ENCODE measurements at regions not wholly inside any gene's neighbourhood (a gene's known extent, or its start where the extent isn't known, plus 50 kb on each side); places are given as distances from the start of the nearest gene placed in this dataset.
"Not testable (repeated sequence)": the region's sequence is repeated elsewhere in the genome, so short reads cannot be mapped to it uniquely, and the experiment has no call there.

GRCh38 chr13:79937771-79938216, 403.1 kb downstream of the SPRY2 start:
- H3K9me3 Mint-ChIP-seq, result no peaks in the 10 kb centered on the region

DNA sequence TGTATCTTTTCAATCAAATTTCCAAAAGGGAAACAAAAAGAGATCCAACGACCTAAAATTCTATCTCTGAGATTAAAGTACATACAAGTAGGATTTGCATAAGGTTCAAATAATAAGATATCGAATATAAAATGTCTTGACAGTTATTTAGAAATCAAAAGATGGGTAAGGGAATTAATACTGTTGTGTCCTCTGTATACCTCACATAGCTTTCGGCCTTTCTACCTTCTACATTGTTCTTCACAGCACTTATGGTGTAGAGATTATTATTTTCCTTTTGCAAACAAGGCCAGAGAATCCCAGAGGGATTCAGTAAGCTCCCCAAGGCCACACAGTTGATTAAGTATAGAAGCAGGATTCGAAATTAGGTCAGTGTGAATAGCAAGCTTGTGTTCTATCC, 403.6 kb downstream of the SPRY2 start:
- no peaks in the 10 kb centered on the region for H3K4me1 Mint-ChIP-seq
- DNase-seq (no peak), ATAC-seq (no peak)
- no peak overlapping the region for H3K27ac Mint-ChIP-seq
- no peak overlapping the region for H3K4me3 Mint-ChIP-seq
- no peaks in the 10 kb centered on the region for H3K9me3 Mint-ChIP-seq
- H3K27me3 Mint-ChIP-seq, result no peaks in the 10 kb centered on the region

More at GRCh38 chr13:79937771-79938216, 403.1 kb downstream of the SPRY2 start:
- no peak for DNase-seq
- no peak for ATAC-seq
- H3K27me3 Mint-ChIP-seq, result no peaks in the 10 kb centered on the region
- H3K27ac Mint-ChIP-seq, result no peak overlapping the region
- no peak overlapping the region for H3K4me3 Mint-ChIP-seq
- H3K4me1 Mint-ChIP-seq, result no peaks in the 10 kb centered on the region

DNA sequence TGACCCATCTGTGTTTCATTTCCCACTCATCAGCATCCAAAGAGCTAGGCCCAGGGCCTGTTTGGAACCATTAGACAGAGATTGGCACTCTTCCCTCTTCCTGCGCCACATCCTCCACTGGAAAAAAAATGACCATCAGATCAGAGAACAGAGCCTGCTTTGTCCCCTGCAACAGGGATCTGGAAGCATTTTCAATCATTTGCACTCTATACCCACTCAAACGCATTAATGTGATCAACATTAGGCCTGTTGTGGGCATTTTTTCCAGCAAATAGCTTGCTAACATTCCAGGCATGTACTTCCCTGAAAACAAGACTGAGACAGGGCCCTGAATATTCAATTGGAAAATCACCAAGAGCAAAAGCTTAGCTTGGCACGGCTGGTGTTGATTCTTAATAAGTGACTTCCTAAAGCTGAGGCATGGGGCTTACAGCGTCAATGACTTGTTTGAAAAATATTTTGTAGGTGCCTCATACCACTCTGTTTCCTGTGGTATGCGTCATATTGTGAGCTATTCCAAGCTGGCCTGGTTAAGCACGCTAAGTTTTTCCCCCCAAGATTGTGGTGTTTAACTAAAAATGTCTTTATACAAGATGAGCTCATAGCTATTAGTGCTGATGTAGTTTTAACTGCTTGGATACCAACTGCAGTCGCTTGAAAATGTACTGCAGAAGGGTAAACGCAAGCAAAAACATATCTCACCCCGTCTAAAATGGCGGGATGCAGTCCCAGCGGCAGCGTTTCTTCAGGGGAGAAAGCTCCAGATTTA, 404.4 kb downstream of the SPRY2 start:
- Mint-ChIP-seq H3K27ac (no peak overlapping the region), H3K4me1 (no peaks in the 10 kb centered on the region), H3K9me3 (no peaks in the 10 kb centered on the region), H3K27me3 (no peaks in the 10 kb centered on the region), H3K4me3 (no peak overlapping the region)
- ATAC-seq, result no peak
- DNase-seq, result no peak

DNA sequence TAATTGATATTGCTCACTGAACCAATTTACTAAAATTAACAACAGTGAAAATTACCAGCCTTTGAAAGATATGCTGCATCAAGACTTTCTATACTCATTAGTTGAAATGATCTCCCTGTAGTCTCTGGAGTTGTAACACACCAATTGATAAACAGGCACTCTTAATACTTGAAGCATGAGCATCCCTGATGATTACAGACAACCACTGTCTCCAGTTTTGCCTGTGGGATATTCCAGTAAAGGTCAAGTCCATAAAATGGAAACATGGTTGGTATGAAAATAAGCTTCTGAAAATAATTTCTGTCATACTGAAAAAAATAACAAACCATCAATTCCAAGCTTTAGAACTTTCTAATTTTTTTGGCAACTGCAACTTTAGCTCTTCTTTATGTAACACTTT, 405.8 kb downstream of the SPRY2 start:
- H3K4me3 Mint-ChIP-seq, result no peak overlapping the region
- H3K4me1 Mint-ChIP-seq, result no peaks in the 10 kb centered on the region
- DNase-seq, result no peak
- H3K27me3 Mint-ChIP-seq, result no peaks in the 10 kb centered on the region
- H3K9me3 Mint-ChIP-seq, result peaks cover 4 to 10% of the 10 kb centered on the region in 2 donors
- no peak overlapping the region for H3K27ac Mint-ChIP-seq
- no peak for ATAC-seq

DNA sequence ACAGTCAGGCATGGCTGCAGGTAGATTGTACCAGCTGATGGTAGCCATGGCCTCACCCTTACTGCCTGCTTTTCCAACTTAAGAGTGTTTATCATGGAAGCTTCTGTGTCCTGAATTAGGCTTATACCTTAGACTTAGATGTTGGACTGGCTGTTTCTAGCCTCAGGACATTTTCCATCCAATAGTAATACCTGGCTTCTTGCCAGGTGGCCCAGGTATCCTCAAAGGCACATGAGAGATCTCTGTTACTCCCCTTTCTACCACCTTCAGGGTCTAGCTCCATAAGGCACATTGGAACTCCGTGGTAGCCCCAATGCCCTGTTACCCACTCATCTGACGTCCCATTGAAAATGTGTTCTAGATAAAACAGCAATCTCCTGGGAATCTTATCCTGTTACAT, 407.5 kb downstream of the SPRY2 start:
- Mint-ChIP-seq H3K27me3 (no peaks in the 10 kb centered on the region), H3K4me3 (no peak overlapping the region), H3K9me3 (peaks cover 4 to 11% of the 10 kb centered on the region in 2 donors), H3K27ac (no peak overlapping the region), H3K4me1 (no peaks in the 10 kb centered on the region)
- no peak for ATAC-seq
- DNase-seq, result no peak

DNA sequence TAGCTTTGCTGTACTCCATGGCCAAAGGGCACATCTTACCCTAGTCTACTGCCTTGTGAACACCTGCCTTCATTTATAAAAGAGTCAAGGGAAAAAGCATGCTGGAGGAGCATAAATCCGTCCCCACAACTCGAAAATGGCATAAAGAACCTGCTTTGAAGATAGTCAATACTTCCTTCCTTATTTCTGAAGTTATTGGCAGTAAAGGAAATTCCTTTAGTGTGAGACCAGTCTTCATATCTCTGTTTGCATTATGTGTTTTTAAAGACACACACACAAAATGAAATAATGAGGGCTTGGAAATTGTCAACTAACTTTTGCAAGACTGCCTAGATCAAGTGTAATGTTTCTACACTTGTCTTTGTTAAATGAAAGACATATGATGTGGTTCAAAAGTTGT, 408.4 kb downstream of the SPRY2 start:
- Mint-ChIP-seq H3K27ac (no peak overlapping the region), H3K27me3 (no peaks in the 10 kb centered on the region), H3K4me3 (no peak overlapping the region), H3K9me3 (peaks cover 4 to 11% of the 10 kb centered on the region in 2 donors), H3K4me1 (no peaks in the 10 kb centered on the region)
- ATAC-seq, result no peak
- DNase-seq, result no peak

GRCh38 chr13:79923973-79924556, 416.9 kb downstream of the SPRY2 start:
- not testable (repeated sequence) for H3K27ac Mint-ChIP-seq, DNase-seq, H3K4me3 Mint-ChIP-seq, H3K4me1 Mint-ChIP-seq, H3K27me3 Mint-ChIP-seq, ATAC-seq
- peaks cover 35 to 45% of the 10 kb centered on the region in 2 donors for H3K9me3 Mint-ChIP-seq

DNA sequence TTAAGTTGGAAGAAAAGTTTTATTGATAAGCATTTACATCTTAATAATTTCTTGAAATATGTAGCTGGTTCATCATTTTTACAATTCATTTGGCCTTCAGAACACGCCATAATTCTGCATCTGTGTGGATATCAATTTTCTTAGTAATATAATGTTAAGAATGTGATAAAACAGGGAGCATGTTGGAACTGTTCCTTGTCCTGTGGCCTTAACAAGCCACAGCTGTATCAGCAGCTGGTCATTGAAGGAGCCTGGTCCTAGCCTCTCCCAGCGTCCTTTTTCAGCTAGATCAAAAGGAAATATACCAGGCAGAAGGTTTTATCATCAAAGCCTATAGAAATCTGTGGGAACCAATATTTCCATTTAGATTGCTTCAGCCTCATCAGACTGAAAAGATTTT, 421.8 kb downstream of the SPRY2 start:
- Mint-ChIP-seq H3K27ac (no peak overlapping the region), H3K9me3 (peaks cover 16 to 38% of the 10 kb centered on the region in 2 donors), H3K4me1 (no peaks in the 10 kb centered on the region), H3K4me3 (no peak overlapping the region), H3K27me3 (no peaks in the 10 kb centered on the region)
- ATAC-seq, result no peak
- no peak for DNase-seq

- H3K9me3 Mint-ChIP-seq, result peaks cover 16 to 33% of the 10 kb centered on the region in 2 donors
- H3K27ac Mint-ChIP-seq, result no peak overlapping the region
- ATAC-seq, result no peak
- H3K4me1 Mint-ChIP-seq, result no peaks in the 10 kb centered on the region
- no peak for DNase-seq
- H3K27me3 Mint-ChIP-seq, result no peaks in the 10 kb centered on the region
- no peak overlapping the region for H3K4me3 Mint-ChIP-seq
Measured at GRCh38 chr13:79918620-79919019, 422.3 kb downstream of the SPRY2 start.

GRCh38 chr13:79917628-79918027, 423.3 kb downstream of the SPRY2 start:
- no peaks in the 10 kb centered on the region for H3K4me1 Mint-ChIP-seq
- DNase-seq (no peak), ATAC-seq (no peak)
- peaks cover 8 to 24% of the 10 kb centered on the region in 2 donors for H3K9me3 Mint-ChIP-seq
- no peak overlapping the region for H3K27ac Mint-ChIP-seq
- no peak overlapping the region for H3K4me3 Mint-ChIP-seq
- H3K27me3 Mint-ChIP-seq, result no peaks in the 10 kb centered on the region

DNA sequence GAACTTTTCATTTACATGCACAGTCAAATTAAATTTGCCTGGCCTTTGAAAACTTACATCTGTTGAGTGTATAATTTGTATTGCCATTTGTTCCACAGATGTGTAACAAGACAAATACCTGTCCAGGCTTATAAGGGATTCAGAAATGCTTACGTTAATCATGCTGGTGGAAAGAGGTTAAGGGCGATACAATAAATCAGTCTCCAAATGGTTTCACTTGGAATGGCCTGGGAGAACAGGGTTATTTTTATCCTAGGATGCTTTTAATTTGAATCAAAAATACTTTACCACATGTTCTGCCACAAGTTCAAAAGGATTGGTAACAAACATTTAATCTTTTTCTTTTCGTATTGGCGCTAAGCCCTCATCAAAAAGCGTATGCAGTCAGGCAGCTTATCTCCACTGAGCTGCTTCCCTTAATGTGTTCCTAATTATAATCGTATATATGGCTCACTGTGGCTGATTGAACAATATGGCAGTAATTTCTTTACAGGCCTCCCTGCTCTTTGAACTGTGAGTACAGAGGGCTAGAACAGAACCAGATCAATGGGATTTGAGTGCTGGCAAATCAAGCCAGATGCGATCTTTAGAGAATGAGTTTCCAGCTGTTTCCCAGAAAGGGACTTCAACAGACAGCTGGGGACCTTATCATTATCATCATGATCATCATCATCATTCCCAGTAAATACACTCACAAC, 425.7 kb downstream of the SPRY2 start:
- no peaks in the 10 kb centered on the region for H3K4me1 Mint-ChIP-seq
- ATAC-seq (no peak), DNase-seq (no peak)
- peaks cover 0 to 9% of the 10 kb centered on the region in 2 donors for H3K9me3 Mint-ChIP-seq
- no peaks in the 10 kb centered on the region for H3K27me3 Mint-ChIP-seq
- H3K27ac Mint-ChIP-seq, result no peak overlapping the region
- H3K4me3 Mint-ChIP-seq, result no peak overlapping the region

GRCh38 chr13:79913141-79913827, 427.6 kb downstream of the SPRY2 start:
- peaks cover 0 to 6% of the 10 kb centered on the region in 2 donors for H3K9me3 Mint-ChIP-seq
- ATAC-seq, result no peak
- no peak for DNase-seq
- no peak overlapping the region for H3K27ac Mint-ChIP-seq
- no peaks in the 10 kb centered on the region for H3K4me1 Mint-ChIP-seq
- H3K4me3 Mint-ChIP-seq, result no peak overlapping the region
- H3K27me3 Mint-ChIP-seq, result no peaks in the 10 kb centered on the region

DNA sequence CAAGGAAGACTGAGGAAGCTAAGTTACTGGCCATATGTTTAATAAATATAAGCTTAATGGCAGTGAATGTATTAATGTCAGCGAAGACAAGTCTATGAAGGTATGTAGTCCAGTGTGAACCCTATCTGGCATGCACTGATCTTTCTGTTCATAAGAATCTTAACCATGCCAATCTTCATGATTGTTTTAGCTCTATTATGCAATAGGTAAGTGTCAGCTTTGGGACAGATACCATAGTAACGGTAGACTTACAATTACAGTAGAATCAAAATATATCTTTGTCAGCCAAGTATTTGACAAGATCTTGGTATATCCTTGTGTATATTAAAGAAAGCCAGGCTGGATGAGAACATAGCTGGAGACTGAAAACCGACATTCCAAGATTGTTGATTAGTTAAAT, 428.5 kb downstream of the SPRY2 start:
- H3K4me1 Mint-ChIP-seq, result no peaks in the 10 kb centered on the region
- DNase-seq, result no peak
- no peak overlapping the region for H3K27ac Mint-ChIP-seq
- H3K4me3 Mint-ChIP-seq, result no peak overlapping the region
- no peaks in the 10 kb centered on the region for H3K27me3 Mint-ChIP-seq
- no peak for ATAC-seq
- H3K9me3 Mint-ChIP-seq, result no peaks in the 10 kb centered on the region

- ATAC-seq (no peak), DNase-seq (no peak)
- Mint-ChIP-seq H3K4me3 (no peak overlapping the region), H3K27me3 (no peaks in the 10 kb centered on the region), H3K4me1 (no peaks in the 10 kb centered on the region), H3K27ac (no peak overlapping the region), H3K9me3 (no peaks in the 10 kb centered on the region)
Measured at GRCh38 chr13:79910875-79911540, 429.9 kb downstream of the SPRY2 start.

GRCh38 chr13:79909644-79910043, 428.7 kb downstream of the NDFIP2 start:
- Mint-ChIP-seq H3K27ac (no peak overlapping the region), H3K27me3 (no peaks in the 10 kb centered on the region), H3K9me3 (no peaks in the 10 kb centered on the region), H3K4me3 (no peak overlapping the region), H3K4me1 (no peaks in the 10 kb centered on the region)
- ATAC-seq, result no peak
- DNase-seq, result no peak

Data from stimulated activated naive CD8-positive, alpha-beta T cell treated with anti-CD3 and anti-CD28 coated beads, Interleukin-15, amount 100 ng/mL, for 72 hours (primary cell).